Suprapubic skin (tissue), 4 donors: ENCODE measurements at regions not wholly inside any gene's neighbourhood (a gene's known extent, or its start where the extent isn't known, plus 50 kb on each side); places are given as distances from the start of the nearest gene placed in this dataset.

Source experiments
- DNase-seq, 2 donors: peaks; one replicate each; pipeline ENCODE4 v3.0.0-alpha.2; 2019; ENCODE audit warnings: low spot score in 2 of 2
- H3K27ac ChIP-seq: fragments of 200-600 bp; sonication (generic); one replicate; pipeline ENCODE4 v1.5.1; 2019
- H3K27me3 ChIP-seq: fragments of 200-600 bp; sonication (generic); one replicate; pipeline ENCODE4 v1.5.1; 2019
- H3K36me3 ChIP-seq: fragments of 200-600 bp; sonication (generic); one replicate; pipeline ENCODE4 v1.5.1; 2019
- H3K4me1 ChIP-seq: fragments of 200-600 bp; sonication (generic); one replicate; pipeline ENCODE4 v1.5.1; 2019
- H3K4me3 ChIP-seq: fragments of 200-600 bp; sonication (generic); one replicate; pipeline ENCODE4 v1.5.1; 2019; ENCODE audit warnings: mild to moderate bottlenecking
- H3K9me3 ChIP-seq: fragments of 200-600 bp; sonication (generic); one replicate; pipeline ENCODE4 v1.5.1; 2019
- CTCF ChIP-seq, 2 donors: fragments of 200-600 bp in 1 of 2; fragments of 450-650 bp in 1 of 2; sonication (generic) in 1 of 2; IDR thresholded peaks; one replicate each; pipeline ENCODE4 v1.5.1; 2016 to 2019; ENCODE audit warnings: antibody characterized with exemption in 2 of 2, mild to moderate bottlenecking in 1 of 2, moderate library complexity in 1 of 2
- EP300 ChIP-seq: sonication (generic); formaldehyde crosslinking; IDR thresholded peaks from one replicate; pipeline ENCODE4 v1.6.1; 2017; ENCODE audit warnings: antibody characterized with exemption
- POLR2A ChIP-seq, 2 donors: fragments of 450-650 bp; IDR thresholded peaks; one replicate each; pipeline ENCODE4 v1.6.1; 2017; ENCODE audit warnings: antibody characterized with exemption in 2 of 2, mild to moderate bottlenecking in 2 of 2, moderate library complexity in 2 of 2
- POLR2AphosphoS5 ChIP-seq, 3 donors: sonication (generic); formaldehyde crosslinking; IDR thresholded peaks; one replicate each; pipeline ENCODE4 v1.6.1; 2017; ENCODE audit warnings: antibody characterized with exemption in 3 of 3
- WGBS: methylation state at CpG from one replicate; pipeline ENCODE4 v1.1.5; 2018; 5-methylcytosine and 5-hydroxymethylcytosine counted together

- TF ChIP-seq POLR2AphosphoS5 (IDR thresholded peaks at IDR 0.05) (no peak), POLR2A (IDR thresholded peaks at IDR 0.05) (no peak), EP300 (no peak)
- no peak overlapping the region for H3K4me3 ChIP-seq
- 96% methylated on average over 3 of the region's 3 CpGs for WGBS
- no peaks in the 10 kb centered on the region for H3K27me3 ChIP-seq
- no peak overlapping the region for H3K27ac ChIP-seq
- no peaks in the 10 kb centered on the region for H3K9me3 ChIP-seq
- H3K36me3 ChIP-seq: no peaks in the 10 kb centered on the region
- H3K4me1 ChIP-seq: no peaks in the 10 kb centered on the region
- DNase-seq: no peak
These were observed 160.6 kb downstream of the TANC2 start for GRCh38 chr17:63126607-63127006.

GRCh38 chr17:63132459-63132911 is 166.4 kb downstream of the TANC2 start:
- H3K27ac ChIP-seq: no peak overlapping the region
- H3K4me1 ChIP-seq: no peaks in the 10 kb centered on the region
- DNase-seq: no peak
- no peak overlapping the region for H3K4me3 ChIP-seq
- no peaks in the 10 kb centered on the region for H3K36me3 ChIP-seq
- 83% methylated on average over 1 of the region's 1 CpG for WGBS
- TF ChIP-seq POLR2A (IDR thresholded peaks at IDR 0.05) (no peak), POLR2AphosphoS5 (IDR thresholded peaks at IDR 0.05) (no peak), CTCF (IDR thresholded peaks at IDR 0.05) (no peak), EP300 (no peak)
- H3K27me3 ChIP-seq: no peaks in the 10 kb centered on the region
- H3K9me3 ChIP-seq: no peaks in the 10 kb centered on the region

GRCh38 chr17:63133491-63133890 is 167.5 kb downstream of the TANC2 start:
- no peaks in the 10 kb centered on the region for H3K36me3 ChIP-seq
- no peak for DNase-seq
- H3K9me3 ChIP-seq: no peaks in the 10 kb centered on the region
- H3K27ac ChIP-seq: no peak overlapping the region
- no peak overlapping the region for H3K4me3 ChIP-seq
- H3K4me1 ChIP-seq: no peaks in the 10 kb centered on the region
- no peaks in the 10 kb centered on the region for H3K27me3 ChIP-seq
- TF ChIP-seq CTCF (IDR thresholded peaks at IDR 0.05): no peak
- no peak for TF ChIP-seq POLR2A (IDR thresholded peaks at IDR 0.05)
- no peak for TF ChIP-seq EP300
- TF ChIP-seq POLR2AphosphoS5 (IDR thresholded peaks at IDR 0.05): no peak

GRCh38 chr17:63134867-63135266 is 168.8 kb downstream of the TANC2 start:
- Histone ChIP-seq H3K4me3 (no peak overlapping the region), H3K9me3 (no peaks in the 10 kb centered on the region), H3K27me3 (no peaks in the 10 kb centered on the region), H3K27ac (no peak overlapping the region), H3K36me3 (no peaks in the 10 kb centered on the region), H3K4me1 (no peaks in the 10 kb centered on the region)
- TF ChIP-seq CTCF (IDR thresholded peaks at IDR 0.05): no peak
- no peak for TF ChIP-seq EP300
- TF ChIP-seq POLR2A (IDR thresholded peaks at IDR 0.05): no peak
- no peak for TF ChIP-seq POLR2AphosphoS5 (IDR thresholded peaks at IDR 0.05)
- 96% methylated on average over 5 of the region's 5 CpGs for WGBS
- DNase-seq: no peak

GRCh38 chr17:63136369-63137012 is 170.5 kb downstream of the TANC2 start:
- Histone ChIP-seq H3K9me3 (no peaks in the 10 kb centered on the region), H3K27me3 (no peaks in the 10 kb centered on the region), H3K27ac (no peak overlapping the region), H3K4me1 (no peaks in the 10 kb centered on the region), H3K4me3 (no peak overlapping the region), H3K36me3 (no peaks in the 10 kb centered on the region)
- DNase-seq: no peak
- WGBS: 79% methylated on average over 4 of the region's 4 CpGs
- no peak for TF ChIP-seq CTCF (IDR thresholded peaks at IDR 0.05)
- TF ChIP-seq EP300: no peak
- TF ChIP-seq POLR2AphosphoS5 (IDR thresholded peaks at IDR 0.05): no peak
- TF ChIP-seq POLR2A (IDR thresholded peaks at IDR 0.05): no peak

GRCh38 chr17:63137163-63137562 is 171.1 kb downstream of the TANC2 start:
- Histone ChIP-seq H3K4me1 (no peaks in the 10 kb centered on the region), H3K27me3 (no peaks in the 10 kb centered on the region)
- TF ChIP-seq POLR2A (IDR thresholded peaks at IDR 0.05) (no peak), POLR2AphosphoS5 (IDR thresholded peaks at IDR 0.05) (no peak)

More at GRCh38 chr17:63137163-63137562, 171.1 kb downstream of the TANC2 start:
- Histone ChIP-seq H3K4me3 (no peak overlapping the region), H3K9me3 (no peaks in the 10 kb centered on the region), H3K27ac (no peak overlapping the region), H3K36me3 (no peaks in the 10 kb centered on the region)
- no peak for DNase-seq
